Endothelial cell (in vitro differentiated cells): ENCODE measurements at regions not wholly inside any gene's neighbourhood (a gene's known extent, or its start where the extent isn't known, plus 50 kb on each side); places are given as distances from the start of the nearest gene placed in this dataset.
"Not testable (repeated sequence)": the region's sequence is repeated elsewhere in the genome, so short reads cannot be mapped to it uniquely, and the experiment has no call there.

Experiments used
- DNase-seq: peaks from one replicate; pipeline ENCODE4 v3.0.0; 2021; ENCODE audit warnings: low spot score
- H3K27ac Mint-ChIP-seq: one replicate; pipeline ENCODE4 v1.8.0; 2021; ENCODE audit warnings: mixed read lengths, inconsistent platforms; ENCODE audit not compliant: unreplicated experiment
- H3K27me3 Mint-ChIP-seq: one replicate; pipeline ENCODE4 v1.8.0; 2021; ENCODE audit warnings: mild to moderate bottlenecking, moderate library complexity, mixed read lengths, inconsistent platforms; ENCODE audit not compliant: unreplicated experiment
- H3K36me3 Mint-ChIP-seq: one replicate; pipeline ENCODE4 v1.8.0; 2021; ENCODE audit warnings: mild to moderate bottlenecking, low read depth, mixed read lengths, inconsistent platforms; ENCODE audit not compliant: unreplicated experiment
- H3K4me1 Mint-ChIP-seq: one replicate; pipeline ENCODE4 v1.8.0; 2021; ENCODE audit warnings: mild to moderate bottlenecking, mixed read lengths, inconsistent platforms; ENCODE audit not compliant: unreplicated experiment
- H3K4me3 Mint-ChIP-seq: one replicate; pipeline ENCODE4 v1.8.0; 2021; ENCODE audit warnings: mild to moderate bottlenecking, mixed read lengths, inconsistent platforms; ENCODE audit not compliant: unreplicated experiment
- H3K9me3 Mint-ChIP-seq: one replicate; pipeline ENCODE4 v1.8.0; 2021; ENCODE audit warnings: mixed read lengths, inconsistent platforms; ENCODE audit not compliant: unreplicated experiment
- CTCF ChIP-seq: fragments of 200-600 bp; sonication (generic); IDR thresholded peaks from one replicate; pipeline ENCODE4 v1.5.0; 2021; ENCODE audit warnings: antibody characterized with exemption; ENCODE audit not compliant: unreplicated experiment

- H3K27ac Mint-ChIP-seq: no peak overlapping the region
- no peak for DNase-seq
- no peaks in the 10 kb centered on the region for H3K4me1 Mint-ChIP-seq
- no peaks in the 10 kb centered on the region for H3K36me3 Mint-ChIP-seq
- H3K27me3 Mint-ChIP-seq: no peaks in the 10 kb centered on the region
- H3K9me3 Mint-ChIP-seq: no peaks in the 10 kb centered on the region
- no peak for TF ChIP-seq CTCF
- H3K4me3 Mint-ChIP-seq: no peak overlapping the region
Measured at GRCh38 chr4:129264008-129264657, 168.2 kb downstream of the C4orf33 start.

- no peak for DNase-seq
- no peaks in the 10 kb centered on the region for H3K9me3 Mint-ChIP-seq
- no peak overlapping the region for H3K27ac Mint-ChIP-seq
- H3K4me3 Mint-ChIP-seq: no peak overlapping the region
- H3K36me3 Mint-ChIP-seq: no peaks in the 10 kb centered on the region
- H3K27me3 Mint-ChIP-seq: no peaks in the 10 kb centered on the region
- TF ChIP-seq CTCF: no peak
- no peaks in the 10 kb centered on the region for H3K4me1 Mint-ChIP-seq
Measured at GRCh38 chr4:129278868-129279267, 182.9 kb downstream of the C4orf33 start.

- H3K27me3 Mint-ChIP-seq: no peaks in the 10 kb centered on the region
- no peaks in the 10 kb centered on the region for H3K36me3 Mint-ChIP-seq
- no peak for TF ChIP-seq CTCF
- no peak for DNase-seq
- no peak overlapping the region for H3K4me3 Mint-ChIP-seq
- H3K9me3 Mint-ChIP-seq: no peaks in the 10 kb centered on the region
- H3K4me1 Mint-ChIP-seq: no peaks in the 10 kb centered on the region
- no peak overlapping the region for H3K27ac Mint-ChIP-seq
Measured at GRCh38 chr4:129282293-129282692, 186.3 kb downstream of the C4orf33 start.

GRCh38 chr4:129292194-129292593 is 196.2 kb downstream of the C4orf33 start:
- not testable (repeated sequence) for H3K9me3 Mint-ChIP-seq, H3K27ac Mint-ChIP-seq, H3K4me3 Mint-ChIP-seq, H3K4me1 Mint-ChIP-seq, DNase-seq, H3K36me3 Mint-ChIP-seq, H3K27me3 Mint-ChIP-seq

- Mint-ChIP-seq H3K36me3 (no peaks in the 10 kb centered on the region), H3K9me3 (no peaks in the 10 kb centered on the region), H3K4me3 (no peak overlapping the region), H3K27ac (no peak overlapping the region), H3K4me1 (no peaks in the 10 kb centered on the region), H3K27me3 (peaks cover 4% of the 10 kb centered on the region)
- TF ChIP-seq CTCF: no peak
- DNase-seq: no peak
Measured at GRCh38 chr4:129314781-129315180, 218.8 kb downstream of the C4orf33 start.
